ENCODE measurements at regions not wholly inside any gene's neighbourhood (a gene's known extent, or its start where the extent isn't known, plus 50 kb on each side); places are given as distances from the start of the nearest gene placed in this dataset.

- Mint-ChIP-seq H3K9me3 (no peaks in the 10 kb centered on the region), H3K27ac (no peak overlapping the region), H3K27me3 (no peaks in the 10 kb centered on the region), H3K4me1 (no peaks in the 10 kb centered on the region), H3K4me3 (no peak overlapping the region), H3K36me3 (ENCODE audit: low read depth) (no peaks in the 10 kb centered on the region)
- DNase-seq, result no peak
- intact Hi-C loops (cut with micrococcal nuclease), result no loop called here
Measured at GRCh38 chr6:164185471-164185871, 771.0 kb downstream of the QKI start.

- H3K27me3 Mint-ChIP-seq, result no peaks in the 10 kb centered on the region
- no peaks in the 10 kb centered on the region for H3K36me3 Mint-ChIP-seq (ENCODE audit: low read depth)
- H3K4me3 Mint-ChIP-seq, result no peak overlapping the region
- no peak overlapping the region for H3K27ac Mint-ChIP-seq
- DNase-seq, result no peak
- intact Hi-C loops (cut with micrococcal nuclease), result no loop called here
- H3K4me1 Mint-ChIP-seq, result no peaks in the 10 kb centered on the region
- H3K9me3 Mint-ChIP-seq, result no peaks in the 10 kb centered on the region
Measured at GRCh38 chr6:164184410-164184809, 769.9 kb downstream of the QKI start.

- Mint-ChIP-seq H3K36me3 (ENCODE audit: low read depth) (no peaks in the 10 kb centered on the region), H3K27me3 (no peaks in the 10 kb centered on the region), H3K4me3 (no peak overlapping the region), H3K27ac (no peak overlapping the region), H3K9me3 (no peaks in the 10 kb centered on the region), H3K4me1 (no peaks in the 10 kb centered on the region)
- intact Hi-C loops (cut with micrococcal nuclease), result no loop called here
- DNase-seq, result no peak
Measured at GRCh38 chr6:164183556-164184123, 769.1 kb downstream of the QKI start.

- no peaks in the 10 kb centered on the region for H3K36me3 Mint-ChIP-seq (ENCODE audit: low read depth)
- H3K9me3 Mint-ChIP-seq, result no peaks in the 10 kb centered on the region
- H3K4me1 Mint-ChIP-seq, result no peaks in the 10 kb centered on the region
- intact Hi-C loops (cut with micrococcal nuclease), result no loop called here
- H3K4me3 Mint-ChIP-seq, result no peak overlapping the region
- DNase-seq, result no peak
- H3K27ac Mint-ChIP-seq, result no peak overlapping the region
- no peaks in the 10 kb centered on the region for H3K27me3 Mint-ChIP-seq
Measured at GRCh38 chr6:164178679-164179332, 764.3 kb downstream of the QKI start.

- no peaks in the 10 kb centered on the region for H3K9me3 Mint-ChIP-seq
- H3K27ac Mint-ChIP-seq, result no peak overlapping the region
- DNase-seq, result no peak
Measured at GRCh38 chr6:164169355-164169754, 754.8 kb downstream of the QKI start.

GRCh38 chr6:164168595-164168994 is 754.1 kb downstream of the QKI start:
- H3K27me3 Mint-ChIP-seq, result no peaks in the 10 kb centered on the region
- intact Hi-C loops (cut with micrococcal nuclease), result no loop called here
- H3K4me3 Mint-ChIP-seq, result no peak overlapping the region
- no peak overlapping the region for H3K27ac Mint-ChIP-seq
- H3K9me3 Mint-ChIP-seq, result no peaks in the 10 kb centered on the region
- no peaks in the 10 kb centered on the region for H3K36me3 Mint-ChIP-seq (ENCODE audit: low read depth)
- no peak for DNase-seq
- H3K4me1 Mint-ChIP-seq, result no peaks in the 10 kb centered on the region

More at GRCh38 chr6:164169355-164169754, 754.8 kb downstream of the QKI start:
- no peaks in the 10 kb centered on the region for H3K27me3 Mint-ChIP-seq
- H3K4me1 Mint-ChIP-seq, result no peaks in the 10 kb centered on the region
- H3K36me3 Mint-ChIP-seq (ENCODE audit: low read depth), result no peaks in the 10 kb centered on the region
- intact Hi-C loops (cut with micrococcal nuclease), result no loop called here
- H3K4me3 Mint-ChIP-seq, result no peak overlapping the region

GRCh38 chr6:164167873-164168405 is 753.4 kb downstream of the QKI start:
- Mint-ChIP-seq H3K27me3 (no peaks in the 10 kb centered on the region), H3K4me3 (no peak overlapping the region), H3K27ac (no peak overlapping the region), H3K9me3 (no peaks in the 10 kb centered on the region), H3K4me1 (no peaks in the 10 kb centered on the region), H3K36me3 (ENCODE audit: low read depth) (no peaks in the 10 kb centered on the region)
- intact Hi-C loops (cut with micrococcal nuclease), result no loop called here
- DNase-seq, result no peak

- Mint-ChIP-seq H3K36me3 (ENCODE audit: low read depth) (no peaks in the 10 kb centered on the region), H3K27ac (no peak overlapping the region), H3K4me3 (no peak overlapping the region), H3K4me1 (no peaks in the 10 kb centered on the region), H3K9me3 (no peaks in the 10 kb centered on the region), H3K27me3 (no peaks in the 10 kb centered on the region)
- intact Hi-C loops (cut with micrococcal nuclease), result no loop called here
- no peak for DNase-seq
Measured at GRCh38 chr6:164166996-164167395, 752.5 kb downstream of the QKI start.

- H3K36me3 Mint-ChIP-seq (ENCODE audit: low read depth), result no peaks in the 10 kb centered on the region
- no peaks in the 10 kb centered on the region for H3K4me1 Mint-ChIP-seq
- no peaks in the 10 kb centered on the region for H3K27me3 Mint-ChIP-seq
- no peaks in the 10 kb centered on the region for H3K9me3 Mint-ChIP-seq
- no peak for DNase-seq
- no peak overlapping the region for H3K27ac Mint-ChIP-seq
- H3K4me3 Mint-ChIP-seq, result no peak overlapping the region
- intact Hi-C loops (cut with micrococcal nuclease), result no loop called here
Measured at GRCh38 chr6:164166515-164166914, 752.0 kb downstream of the QKI start.

- no peaks in the 10 kb centered on the region for H3K9me3 Mint-ChIP-seq
- H3K4me3 Mint-ChIP-seq, result no peak overlapping the region
- intact Hi-C loops (cut with micrococcal nuclease), result no loop called here
- no peak overlapping the region for H3K27ac Mint-ChIP-seq
- H3K4me1 Mint-ChIP-seq, result no peaks in the 10 kb centered on the region
- no peaks in the 10 kb centered on the region for H3K27me3 Mint-ChIP-seq
- H3K36me3 Mint-ChIP-seq (ENCODE audit: low read depth), result no peaks in the 10 kb centered on the region
- no peak for DNase-seq
Measured at GRCh38 chr6:164164876-164165275, 750.4 kb downstream of the QKI start.

- Mint-ChIP-seq H3K27ac (no peak overlapping the region), H3K9me3 (no peaks in the 10 kb centered on the region), H3K27me3 (no peaks in the 10 kb centered on the region), H3K36me3 (ENCODE audit: low read depth) (no peaks in the 10 kb centered on the region), H3K4me1 (no peaks in the 10 kb centered on the region), H3K4me3 (no peak overlapping the region)
- DNase-seq, result no peak
- intact Hi-C loops (cut with micrococcal nuclease), result no loop called here
Measured at GRCh38 chr6:164163239-164163638, 748.7 kb downstream of the QKI start.

GRCh38 chr6:164159061-164159460 is 744.5 kb downstream of the QKI start:
- Mint-ChIP-seq H3K9me3 (peaks cover 4% of the 10 kb centered on the region), H3K27me3 (no peaks in the 10 kb centered on the region), H3K27ac (no peak overlapping the region), H3K4me3 (no peak overlapping the region), H3K4me1 (no peaks in the 10 kb centered on the region), H3K36me3 (ENCODE audit: low read depth) (no peaks in the 10 kb centered on the region)
- intact Hi-C loops (cut with micrococcal nuclease), result no loop called here
- no peak for DNase-seq

GRCh38 chr6:164154588-164154987 is 740.1 kb downstream of the QKI start:
- H3K27ac Mint-ChIP-seq, result no peak overlapping the region
- H3K4me3 Mint-ChIP-seq, result no peak overlapping the region
- intact Hi-C loops (cut with micrococcal nuclease), result no loop called here
- no peaks in the 10 kb centered on the region for H3K27me3 Mint-ChIP-seq
- no peak for DNase-seq
- peaks cover 4% of the 10 kb centered on the region for H3K9me3 Mint-ChIP-seq
- H3K4me1 Mint-ChIP-seq, result no peaks in the 10 kb centered on the region
- no peaks in the 10 kb centered on the region for H3K36me3 Mint-ChIP-seq (ENCODE audit: low read depth)

GRCh38 chr6:164152611-164153010 is 738.1 kb downstream of the QKI start:
- no peak overlapping the region for H3K4me3 Mint-ChIP-seq
- intact Hi-C loops (cut with micrococcal nuclease), result no loop called here

More at GRCh38 chr6:164152611-164153010, 738.1 kb downstream of the QKI start:
- DNase-seq, result no peak
- Mint-ChIP-seq H3K4me1 (no peaks in the 10 kb centered on the region), H3K9me3 (peaks cover 4% of the 10 kb centered on the region), H3K27me3 (no peaks in the 10 kb centered on the region), H3K27ac (no peak overlapping the region), H3K36me3 (ENCODE audit: low read depth) (no peaks in the 10 kb centered on the region)
